Panc1 (cell line): ENCODE measurements at regions not wholly inside any gene's neighbourhood (a gene's known extent, or its start where the extent isn't known, plus 50 kb on each side); places are given as distances from the start of the nearest gene placed in this dataset.

Source experiments
- POLR2AphosphoS5 ChIP-seq: IDR thresholded peaks from 2 replicates; pipeline ENCODE4 v1.6.1; 2012; ENCODE audit warnings: mild to moderate bottlenecking, low read depth, low read length, moderate library complexity
- REST ChIP-seq, 2 experiments: IDR thresholded peaks; 2 replicates each; pipeline ENCODE4 v1.6.1; 2011 to 2012; ENCODE audit warnings: low read depth in 2 of 2, control low read depth in 1 of 2, low read length in 1 of 2, mild to moderate bottlenecking in 1 of 2, moderate library complexity in 1 of 2; ENCODE audit not compliant: insufficient read depth in 1 of 2
- TCF7L2 ChIP-seq: IDR thresholded peaks from 2 replicates; pipeline ENCODE4 v1.6.1; 2011; ENCODE audit warnings: mild to moderate bottlenecking, low read depth, low read length, inconsistent platforms
- TF ChIP-seq, protein P1 (sequence below): fragments of 450-650 bp; IDR thresholded peaks from 2 replicates; pipeline ENCODE4 v1.5.1; 2017; ENCODE audit warnings: mild to moderate bottlenecking

GRCh38 chr6:92459606-92460005, 959.8 kb downstream of the EPHA7 start:
- TF ChIP-seq, protein P1, sequence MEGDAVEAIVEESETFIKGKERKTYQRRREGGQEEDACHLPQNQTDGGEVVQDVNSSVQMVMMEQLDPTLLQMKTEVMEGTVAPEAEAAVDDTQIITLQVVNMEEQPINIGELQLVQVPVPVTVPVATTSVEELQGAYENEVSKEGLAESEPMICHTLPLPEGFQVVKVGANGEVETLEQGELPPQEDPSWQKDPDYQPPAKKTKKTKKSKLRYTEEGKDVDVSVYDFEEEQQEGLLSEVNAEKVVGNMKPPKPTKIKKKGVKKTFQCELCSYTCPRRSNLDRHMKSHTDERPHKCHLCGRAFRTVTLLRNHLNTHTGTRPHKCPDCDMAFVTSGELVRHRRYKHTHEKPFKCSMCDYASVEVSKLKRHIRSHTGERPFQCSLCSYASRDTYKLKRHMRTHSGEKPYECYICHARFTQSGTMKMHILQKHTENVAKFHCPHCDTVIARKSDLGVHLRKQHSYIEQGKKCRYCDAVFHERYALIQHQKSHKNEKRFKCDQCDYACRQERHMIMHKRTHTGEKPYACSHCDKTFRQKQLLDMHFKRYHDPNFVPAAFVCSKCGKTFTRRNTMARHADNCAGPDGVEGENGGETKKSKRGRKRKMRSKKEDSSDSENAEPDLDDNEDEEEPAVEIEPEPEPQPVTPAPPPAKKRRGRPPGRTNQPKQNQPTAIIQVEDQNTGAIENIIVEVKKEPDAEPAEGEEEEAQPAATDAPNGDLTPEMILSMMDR = no peak
- no peak for TF ChIP-seq REST (IDR thresholded peaks at IDR 0.05; ENCODE audit: insufficient read depth in 1 of 2, low read depth in 2 of 2, low read length in 1 of 2)
- TF ChIP-seq POLR2AphosphoS5 = no peak
- no peak for TF ChIP-seq TCF7L2
